ENCODE measurements at regions not wholly inside any gene's neighbourhood (a gene's known extent, or its start where the extent isn't known, plus 50 kb on each side); places are given as distances from the start of the nearest gene placed in this dataset.

GRCh38 chr1:177812144-177812543 lies 157.7 kb downstream of the SEC16B start:
- no peak for DNase-seq (ENCODE audit: low read depth, low spot score)
- TF ChIP-seq CTCF (conservative IDR thresholded peaks at IDR 0.05): no peak
- peaks cover 10% of the 10 kb centered on the region for H3K9me3 Mint-ChIP-seq
- no peak overlapping the region for H3K27ac Mint-ChIP-seq (ENCODE audit: unreplicated experiment)
- no peak overlapping the region for H3K4me3 Mint-ChIP-seq
- no peaks in the 10 kb centered on the region for H3K27me3 Mint-ChIP-seq (ENCODE audit: low read depth)
- H3K36me3 Mint-ChIP-seq (ENCODE audit: low read depth): peaks cover 3% of the 10 kb centered on the region
- peaks cover 7% of the 10 kb centered on the region for H3K4me1 Mint-ChIP-seq

GRCh38 chr1:177811429-177811828 lies 158.4 kb downstream of the SEC16B start:
- Mint-ChIP-seq H3K27ac (ENCODE audit: unreplicated experiment) (no peak overlapping the region), H3K4me3 (no peak overlapping the region), H3K27me3 (ENCODE audit: low read depth) (no peaks in the 10 kb centered on the region)

GRCh38 chr1:177809819-177810218 lies 160.0 kb downstream of the SEC16B start:
- Mint-ChIP-seq H3K4me1 (peaks cover 7% of the 10 kb centered on the region), H3K36me3 (ENCODE audit: low read depth) (peaks cover 5% of the 10 kb centered on the region), H3K9me3 (peaks cover 6% of the 10 kb centered on the region), H3K4me3 (no peak overlapping the region), H3K27me3 (ENCODE audit: low read depth) (no peaks in the 10 kb centered on the region), H3K27ac (ENCODE audit: unreplicated experiment) (no peak overlapping the region)
- no peak for TF ChIP-seq CTCF (conservative IDR thresholded peaks at IDR 0.05)
- no peak for DNase-seq (ENCODE audit: low read depth, low spot score)

More at GRCh38 chr1:177811429-177811828, 158.4 kb downstream of the SEC16B start:
- peaks cover 7% of the 10 kb centered on the region for H3K4me1 Mint-ChIP-seq
- peaks cover 3% of the 10 kb centered on the region for H3K36me3 Mint-ChIP-seq (ENCODE audit: low read depth)
- TF ChIP-seq CTCF (conservative IDR thresholded peaks at IDR 0.05): no peak
- DNase-seq (ENCODE audit: low read depth, low spot score): no peak
- H3K9me3 Mint-ChIP-seq: peaks cover 3% of the 10 kb centered on the region

GRCh38 chr1:177802304-177802703 lies 167.6 kb downstream of the SEC16B start:
- Mint-ChIP-seq H3K36me3 (ENCODE audit: low read depth) (peaks cover 8% of the 10 kb centered on the region), H3K4me1 (peaks cover 5% of the 10 kb centered on the region), H3K27ac (ENCODE audit: unreplicated experiment) (no peak overlapping the region)

GRCh38 chr1:177801790-177802189 lies 168.1 kb downstream of the SEC16B start:
- TF ChIP-seq CTCF (conservative IDR thresholded peaks at IDR 0.05): no peak

More at GRCh38 chr1:177802304-177802703, 167.6 kb downstream of the SEC16B start:
- DNase-seq (ENCODE audit: low read depth, low spot score): no peak
- no peak for TF ChIP-seq CTCF (conservative IDR thresholded peaks at IDR 0.05)
- no peaks in the 10 kb centered on the region for H3K27me3 Mint-ChIP-seq (ENCODE audit: low read depth)
- H3K9me3 Mint-ChIP-seq: peaks cover 17% of the 10 kb centered on the region
- no peak overlapping the region for H3K4me3 Mint-ChIP-seq

More at GRCh38 chr1:177801790-177802189, 168.1 kb downstream of the SEC16B start:
- Mint-ChIP-seq H3K36me3 (ENCODE audit: low read depth) (peaks cover 8% of the 10 kb centered on the region), H3K4me3 (no peak overlapping the region), H3K27ac (ENCODE audit: unreplicated experiment) (no peak overlapping the region), H3K9me3 (peaks cover 17% of the 10 kb centered on the region), H3K4me1 (peaks cover 5% of the 10 kb centered on the region), H3K27me3 (ENCODE audit: low read depth) (no peaks in the 10 kb centered on the region)
- DNase-seq (ENCODE audit: low read depth, low spot score): no peak
